ENCODE measurements at regions not wholly inside any gene's neighbourhood (a gene's known extent, or its start where the extent isn't known, plus 50 kb on each side); places are given as distances from the start of the nearest gene placed in this dataset.
"Not testable (repeated sequence)": the region's sequence is repeated elsewhere in the genome, so short reads cannot be mapped to it uniquely, and the experiment has no call there.

DNA sequence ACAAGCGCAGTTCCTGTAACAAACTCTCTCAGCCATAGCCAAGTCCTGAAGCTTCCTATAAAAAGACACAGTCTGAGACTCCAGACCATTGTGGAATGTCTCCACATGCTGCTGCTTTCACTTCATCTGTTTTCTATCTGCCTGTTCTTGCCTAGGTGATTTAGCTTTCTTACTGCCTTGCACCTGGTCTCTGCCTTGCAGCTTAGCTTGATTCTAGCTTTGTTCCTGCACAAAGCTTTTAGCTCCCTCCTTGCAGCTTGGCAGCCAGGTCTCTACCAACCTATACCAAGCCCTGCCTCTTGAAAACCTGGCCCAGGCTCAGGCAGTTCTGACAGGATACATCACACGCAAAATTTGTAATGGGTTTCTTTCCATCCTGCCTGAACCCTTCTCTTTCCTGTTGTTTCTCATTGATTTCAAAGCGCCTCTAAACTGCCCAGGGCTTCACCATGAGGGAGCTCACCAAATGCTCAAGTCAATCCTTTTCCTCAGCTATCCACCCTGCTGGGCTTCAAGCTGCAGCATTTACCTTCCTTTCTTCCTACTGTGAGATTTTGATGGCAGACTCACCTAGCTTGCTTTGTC lies 941.3 kb upstream of the NXPH2 start:
- no peak for DNase-seq (ENCODE audit: low read depth, low spot score)

DNA sequence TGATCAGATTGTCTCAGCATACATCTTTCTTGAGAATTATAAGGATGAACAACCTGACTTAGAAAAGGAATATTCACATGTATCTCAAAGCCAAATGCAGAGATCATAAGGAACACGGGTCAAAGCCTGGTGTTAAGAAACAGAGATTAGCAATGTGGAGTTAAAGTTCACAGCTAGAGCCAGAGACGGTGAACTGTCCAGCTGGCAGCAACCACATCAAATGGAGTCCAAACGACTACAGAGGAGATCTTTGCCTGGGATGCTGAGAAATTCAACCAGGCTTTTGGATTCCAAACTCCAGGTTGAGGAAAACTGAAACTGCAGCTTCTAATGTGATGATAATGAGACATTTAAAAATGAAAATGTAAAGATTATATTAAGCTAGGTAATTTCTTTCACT lies 939.9 kb upstream of the NXPH2 start:
- no peak for DNase-seq (ENCODE audit: low read depth, low spot score)

DNA sequence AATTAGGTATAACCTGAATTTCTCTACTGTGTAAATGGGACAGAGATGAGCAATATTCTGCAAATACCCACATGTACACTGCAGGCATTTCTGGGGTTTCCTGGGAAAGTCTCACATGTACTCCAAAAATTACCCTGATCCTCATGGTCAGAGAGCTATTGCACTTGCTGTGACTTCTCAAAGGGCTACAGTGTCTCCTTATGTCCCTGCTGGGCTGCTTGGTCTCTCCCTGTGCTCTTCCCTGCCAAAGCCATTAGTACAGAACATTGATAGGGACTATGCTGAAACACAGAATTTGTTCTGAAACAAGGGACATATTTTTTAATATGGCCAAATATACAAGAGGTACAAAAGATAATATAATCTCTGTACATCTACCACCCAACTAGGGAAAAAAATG lies 924.4 kb upstream of the NXPH2 start:
- no peak for DNase-seq (ENCODE audit: low read depth, low spot score)

DNA sequence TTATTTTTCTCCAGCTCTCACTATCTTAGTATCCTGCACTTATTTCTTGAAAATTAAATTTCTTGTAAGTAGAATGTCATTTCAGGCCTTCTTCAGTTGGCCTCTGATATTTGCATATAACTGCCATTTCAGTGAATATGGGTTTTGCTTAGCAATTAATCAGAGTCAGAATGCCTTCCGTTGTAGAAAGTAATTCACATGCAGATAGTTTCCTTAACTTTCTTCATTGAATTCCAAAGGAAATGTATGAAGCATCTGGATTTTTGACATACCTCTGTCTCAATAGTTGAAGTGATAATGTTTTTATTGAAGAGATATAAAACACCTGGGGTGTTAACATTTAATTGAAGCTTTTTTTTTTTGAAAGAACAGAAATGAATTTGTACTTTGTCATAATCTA lies 914.1 kb upstream of the NXPH2 start:
- DNase-seq (ENCODE audit: low read depth, low spot score): no peak

DNA sequence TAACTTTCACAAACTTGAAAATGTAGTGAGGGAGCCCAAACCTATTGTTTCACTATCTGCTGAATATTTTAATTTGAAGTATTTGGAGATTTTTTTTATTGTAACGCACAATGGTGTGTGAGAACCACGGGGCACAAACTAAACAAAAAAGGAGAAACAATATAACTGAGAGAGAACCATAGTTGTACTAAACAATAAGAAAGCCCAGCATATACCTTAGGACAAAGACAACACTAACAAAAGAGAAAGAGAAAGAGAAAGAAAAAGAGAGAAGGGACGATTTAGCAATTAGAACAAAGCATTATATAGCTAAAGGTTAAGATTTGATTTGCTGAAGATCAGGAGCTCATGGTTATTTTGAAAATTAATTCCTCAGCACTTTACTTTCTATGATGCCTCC lies 906.0 kb upstream of the NXPH2 start:
- DNase-seq (ENCODE audit: low read depth, low spot score): no peak

DNA sequence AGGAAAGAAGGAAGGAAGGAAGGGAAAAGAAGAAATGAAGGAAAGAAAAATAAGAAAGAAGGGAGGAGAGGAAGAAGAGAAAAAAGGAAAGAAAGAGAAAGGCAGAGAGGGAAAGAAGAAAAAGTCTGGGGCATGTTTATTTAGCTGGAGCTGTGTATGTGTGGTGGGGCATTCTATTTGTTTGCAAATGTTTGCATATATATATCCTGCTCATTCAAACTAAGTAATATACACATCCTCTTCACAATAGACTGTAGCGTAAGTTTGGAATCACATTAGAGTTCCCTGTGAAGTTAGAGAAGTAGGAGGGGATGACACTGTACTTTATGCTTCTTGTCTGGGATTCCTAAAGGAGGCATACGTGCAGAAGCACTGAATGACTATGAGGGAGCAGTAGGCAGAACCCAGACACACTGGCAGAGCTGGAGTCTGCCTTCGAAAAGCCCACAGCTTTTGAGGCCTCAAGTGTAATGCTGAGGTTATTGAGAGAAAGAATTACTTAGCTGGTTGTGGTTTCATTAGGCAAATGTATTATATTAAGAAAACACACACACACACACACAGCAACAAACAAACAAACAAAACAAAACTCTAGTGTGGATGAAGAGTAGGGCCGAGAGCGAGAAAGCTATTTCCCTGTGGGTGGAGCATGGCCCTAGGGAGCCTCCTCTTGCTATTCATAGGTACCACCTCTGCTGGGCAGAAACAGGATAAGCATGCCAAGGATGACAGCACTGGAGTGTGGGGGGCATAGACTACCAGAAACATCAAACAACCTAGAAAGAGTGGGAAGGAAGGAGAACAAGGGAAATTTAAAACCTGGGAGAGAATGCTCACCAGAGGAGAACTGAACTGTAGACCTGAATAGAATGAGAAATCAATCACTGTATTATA lies 905.1 kb upstream of the NXPH2 start:
- DNase-seq (ENCODE audit: low read depth, low spot score): no peak

DNA sequence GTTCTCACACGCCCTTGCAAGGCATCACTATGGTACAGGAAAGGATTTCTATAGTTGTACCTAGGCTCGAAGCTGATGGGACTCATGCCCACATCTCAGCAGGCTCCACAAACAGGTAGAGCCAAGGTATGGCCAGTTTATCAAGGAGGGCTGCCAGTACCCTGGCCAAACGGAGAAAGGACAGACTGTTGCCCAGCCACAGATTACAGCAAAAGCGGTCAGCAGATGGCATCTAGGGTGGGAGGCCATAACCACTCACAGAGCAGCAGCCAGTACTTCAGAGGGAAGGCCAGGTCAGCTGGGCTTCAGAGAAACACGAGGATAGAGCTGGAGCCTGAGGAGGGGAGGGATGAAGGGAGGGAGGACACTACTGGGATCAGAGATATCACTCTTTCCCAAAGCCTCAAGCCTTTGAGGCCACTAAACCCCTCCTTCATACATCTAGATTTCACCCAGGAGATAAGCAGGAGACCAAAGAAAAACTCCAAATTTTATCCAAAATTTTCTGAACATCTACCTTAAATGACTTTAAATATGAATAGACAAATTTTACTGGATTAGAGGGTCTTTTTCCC lies 904.2 kb upstream of the NXPH2 start:
- no peak for DNase-seq (ENCODE audit: low read depth, low spot score)

DNA sequence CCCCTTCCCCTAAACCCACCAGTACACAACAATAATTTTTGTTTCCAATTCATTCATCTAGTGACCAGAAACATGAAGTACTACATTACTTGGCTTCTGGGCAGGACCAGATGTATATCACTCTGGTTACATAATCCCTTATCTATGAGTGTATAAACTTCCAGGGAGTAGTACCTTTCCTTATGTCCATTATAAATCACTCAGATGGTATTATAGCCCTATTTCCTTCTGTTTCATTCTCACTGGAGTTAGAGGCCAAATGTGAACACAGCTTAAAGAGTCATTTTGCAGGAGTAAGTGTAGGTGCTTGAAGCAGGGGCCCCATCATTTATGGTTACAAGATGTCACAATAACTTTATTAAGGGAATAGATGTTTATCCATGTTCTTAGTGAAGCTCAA lies 894.4 kb upstream of the NXPH2 start:
- DNase-seq (ENCODE audit: low read depth, low spot score): no peak

DNA sequence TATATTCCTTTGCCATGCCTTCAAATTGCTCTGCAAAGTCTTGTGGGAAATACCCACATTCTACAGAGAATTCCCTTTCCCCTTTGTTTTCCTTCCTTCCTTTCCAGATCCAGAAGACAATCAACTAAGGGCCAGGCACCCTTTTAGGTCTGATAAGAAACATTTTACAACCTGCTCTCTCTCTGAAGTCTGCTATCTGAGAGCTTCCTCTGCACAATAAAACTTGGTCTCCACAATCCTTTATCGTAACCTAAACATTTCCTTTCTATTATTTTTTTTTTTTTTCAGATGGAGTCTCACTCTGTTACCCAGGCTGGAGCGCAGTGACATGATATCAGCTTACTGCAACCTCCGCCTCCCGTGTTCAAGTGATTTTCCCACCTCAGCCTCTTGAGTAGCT lies 893.3 kb upstream of the NXPH2 start:
- DNase-seq (ENCODE audit: low read depth, low spot score): not testable (repeated sequence)

DNA sequence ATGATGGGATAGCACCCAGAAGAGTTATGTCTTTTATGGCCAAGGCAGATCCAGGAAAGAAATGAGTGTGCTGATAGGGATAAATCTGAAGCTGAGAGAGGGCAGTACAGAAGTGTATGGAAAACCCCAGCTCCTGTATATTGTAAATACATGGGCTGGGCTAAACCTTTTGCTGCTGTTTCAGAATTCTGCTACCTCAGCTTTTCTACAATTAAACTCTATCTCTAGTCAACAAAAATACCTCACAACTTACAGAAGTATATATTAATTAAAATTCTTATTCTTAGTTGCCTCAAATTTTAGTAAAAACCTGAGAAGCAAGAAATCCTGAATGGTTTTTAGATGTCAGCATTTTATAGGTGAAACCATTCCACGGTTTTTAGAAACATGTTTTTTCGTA lies 889.5 kb upstream of the NXPH2 start:
- no peak for DNase-seq (ENCODE audit: low read depth, low spot score)

DNA sequence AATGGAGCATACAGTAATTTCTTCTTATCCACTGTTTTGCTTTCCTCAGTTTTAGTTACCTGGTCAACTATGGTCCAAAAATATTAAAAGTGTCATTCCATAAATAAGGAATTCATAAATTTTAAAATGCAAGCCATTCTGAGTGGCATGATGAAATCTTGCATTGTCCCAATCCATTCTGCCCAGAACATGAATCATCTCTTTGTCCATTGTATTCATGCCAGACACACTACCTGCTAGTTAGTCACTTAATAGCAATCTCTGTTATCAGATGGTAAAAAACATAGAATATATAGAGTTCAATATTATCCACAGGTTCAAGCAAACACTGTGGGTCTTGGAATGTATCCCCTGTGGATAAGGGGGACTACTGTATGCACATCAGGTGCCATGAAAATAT lies 872.2 kb upstream of the NXPH2 start:
- no peak for DNase-seq (ENCODE audit: low read depth, low spot score)

DNA sequence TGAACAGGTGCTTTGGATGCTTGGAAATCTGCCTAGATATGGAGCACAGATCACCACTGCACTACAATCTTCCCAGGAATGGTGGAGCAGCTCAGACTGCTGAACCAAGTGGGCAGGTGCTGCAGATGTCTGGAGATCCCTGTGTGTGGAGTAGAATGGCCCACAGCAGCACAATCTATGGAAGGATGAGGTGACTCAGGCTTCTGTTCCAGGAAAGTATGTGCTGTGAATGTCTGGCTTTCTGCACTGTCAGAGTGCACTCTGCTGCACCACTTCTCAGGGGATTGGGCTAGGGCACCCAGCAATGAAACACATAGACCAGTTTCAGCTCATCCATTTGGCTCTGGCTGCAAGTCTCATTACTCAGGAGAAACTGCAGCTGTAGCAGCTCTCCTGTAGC lies 865.4 kb upstream of the NXPH2 start:
- DNase-seq (ENCODE audit: low read depth, low spot score): no peak

DNA sequence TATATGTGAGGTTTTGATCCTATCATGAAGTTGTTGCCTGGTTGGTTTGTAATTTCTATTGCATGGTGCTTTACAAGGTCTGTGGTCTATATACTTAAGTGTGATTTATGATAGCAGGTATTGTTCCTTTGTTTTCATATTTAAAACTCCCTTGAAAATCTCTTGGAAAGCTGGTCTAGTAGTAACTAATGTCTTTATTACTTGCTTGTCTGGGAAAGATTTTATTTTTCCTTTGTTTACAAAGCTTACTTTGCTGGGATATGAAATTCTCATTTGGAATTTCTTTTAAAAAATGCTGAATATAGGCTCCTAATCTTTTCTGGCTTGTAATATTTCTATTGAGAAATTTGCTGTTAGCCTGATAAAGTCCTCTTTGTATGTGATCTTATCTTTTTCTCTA lies 862.9 kb upstream of the NXPH2 start:
- no peak for DNase-seq (ENCODE audit: low read depth, low spot score)

DNA sequence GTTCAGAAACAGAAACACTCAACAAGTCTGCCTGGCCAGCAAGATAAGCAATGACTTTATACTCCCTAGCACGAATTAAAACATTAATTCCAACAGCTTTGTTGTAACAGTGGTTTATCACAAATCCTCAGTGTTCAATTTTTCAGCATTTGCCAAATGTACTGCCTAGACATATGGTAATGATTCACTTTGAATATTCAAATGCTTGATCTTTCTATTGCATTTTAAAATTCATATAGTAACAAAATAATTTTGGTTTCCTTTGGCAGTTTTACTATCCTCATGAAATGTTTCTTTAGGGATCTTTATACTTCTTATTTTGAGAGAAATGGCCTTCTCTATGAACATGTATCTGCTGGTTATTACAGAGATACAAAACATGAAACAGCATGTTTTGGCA lies 851.8 kb upstream of the NXPH2 start:
- no peak for DNase-seq (ENCODE audit: low read depth, low spot score)

DNA sequence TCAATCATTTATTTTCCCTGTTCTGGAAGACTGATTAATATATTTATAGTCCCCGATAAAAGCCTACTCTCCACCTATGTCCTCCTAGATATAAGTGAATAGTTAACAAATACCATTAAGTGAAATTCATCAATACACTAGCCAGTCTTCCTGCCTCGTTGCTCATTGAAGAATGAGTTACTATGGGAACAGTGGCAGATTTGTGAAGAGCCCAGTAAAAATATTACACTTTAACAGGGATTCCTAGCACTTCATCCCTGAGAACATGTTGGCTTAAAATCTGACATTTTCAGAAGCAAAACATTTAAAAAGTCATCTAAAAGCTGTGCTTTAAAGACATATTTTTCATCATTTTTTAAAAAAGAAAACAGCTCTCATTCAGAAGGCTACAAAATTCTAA lies 848.7 kb upstream of the NXPH2 start:
- no peak for DNase-seq (ENCODE audit: low read depth, low spot score)

DNA sequence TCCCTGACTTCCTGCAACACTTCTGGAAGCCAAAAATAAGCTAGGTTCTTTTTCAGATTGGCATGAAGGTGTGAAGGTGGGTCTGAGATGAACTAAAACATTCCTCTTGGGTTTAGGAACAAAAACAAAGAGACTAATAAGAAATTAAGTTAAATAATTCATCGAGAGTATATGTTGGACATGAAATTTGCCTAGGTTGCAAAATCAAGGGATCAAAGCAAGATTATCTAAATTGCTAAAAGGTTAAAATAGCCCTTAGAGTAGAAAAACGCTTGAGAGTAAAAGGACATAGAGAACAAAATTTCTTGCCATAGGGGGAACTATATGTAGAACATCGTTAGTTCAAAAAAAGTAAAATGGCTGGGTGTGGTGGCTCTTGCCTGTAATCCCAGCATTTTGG lies 845.9 kb upstream of the NXPH2 start:
- no peak for DNase-seq (ENCODE audit: low read depth, low spot score)

DNA sequence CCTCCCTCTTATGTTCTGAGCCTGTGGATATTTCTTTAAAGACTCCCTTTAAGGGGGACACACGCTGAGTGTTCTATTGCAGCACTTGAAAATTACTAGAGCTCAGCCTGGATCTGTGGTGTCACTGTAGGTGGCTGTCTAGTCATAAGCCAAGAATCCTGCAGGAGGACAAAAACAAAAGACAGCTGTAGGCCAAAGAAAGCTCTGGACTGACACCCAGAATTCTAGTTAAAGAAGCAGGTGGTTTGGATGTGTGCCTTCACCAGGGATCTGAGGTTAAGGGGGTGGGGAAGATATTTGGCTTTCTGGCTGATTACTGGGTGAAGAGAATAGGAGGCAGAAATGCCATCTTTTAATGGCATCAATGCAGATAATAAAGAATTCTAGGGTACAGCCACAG lies 842.5 kb upstream of the NXPH2 start:
- no peak for DNase-seq (ENCODE audit: low read depth, low spot score)

DNA sequence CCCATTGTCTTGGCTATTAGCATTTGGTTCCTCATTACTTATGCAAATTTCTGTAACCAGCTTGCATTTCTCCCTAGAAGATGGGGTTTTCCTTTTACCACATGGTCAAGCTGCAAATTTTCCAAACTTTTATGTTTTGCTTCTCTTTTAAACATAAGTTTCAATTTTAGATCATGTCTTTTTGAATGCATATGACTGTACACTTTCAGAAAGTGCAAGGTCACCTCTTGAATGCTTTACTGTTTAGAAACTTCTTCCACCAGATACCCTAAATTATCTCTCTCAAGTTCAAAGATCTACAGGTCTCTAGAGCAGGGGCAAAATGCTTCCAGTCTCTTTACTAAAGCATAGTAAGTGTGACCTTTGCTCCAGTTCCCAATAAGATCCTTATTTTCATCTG lies 837.6 kb upstream of the NXPH2 start:
- DNase-seq (ENCODE audit: low read depth, low spot score): no peak

DNA sequence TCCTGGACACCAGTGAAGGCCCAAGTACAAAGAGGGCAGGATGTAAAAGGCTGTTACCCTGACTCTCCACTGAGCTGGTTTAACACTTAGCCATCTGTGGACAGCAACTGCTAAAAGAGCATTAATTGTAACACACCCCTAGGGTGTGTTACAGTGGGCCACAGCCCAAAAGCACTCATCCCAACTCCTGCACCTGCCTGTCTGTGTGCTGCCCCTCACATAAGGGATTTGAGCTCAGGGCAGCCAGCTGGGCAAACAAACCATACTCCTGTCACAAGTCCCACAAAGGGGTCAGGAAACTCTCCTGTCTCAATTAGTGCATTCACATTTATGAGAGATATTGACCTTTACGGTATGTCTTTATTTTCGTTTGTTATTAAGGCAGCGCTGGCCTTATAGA lies 833.1 kb upstream of the NXPH2 start:
- DNase-seq (ENCODE audit: low read depth, low spot score): no peak

DNA sequence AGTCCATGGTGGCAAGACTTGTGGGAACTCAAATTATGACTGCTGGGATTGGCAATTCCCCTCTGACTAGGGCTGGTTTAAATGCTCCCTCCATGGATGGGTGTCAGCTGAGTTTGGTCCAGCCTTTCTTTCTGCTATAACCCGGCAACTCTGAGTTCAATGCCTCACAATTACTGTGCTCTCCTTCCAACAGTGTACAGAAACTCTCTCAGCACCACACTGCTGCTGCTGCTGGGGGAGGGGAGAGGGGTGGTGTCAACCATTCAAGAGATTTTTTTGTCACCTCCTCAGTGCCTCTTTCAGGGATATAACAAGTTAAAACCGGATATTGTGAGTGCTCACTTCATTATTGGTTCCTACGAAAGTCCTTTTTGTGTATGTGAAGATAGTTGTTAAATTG lies 830.3 kb upstream of the NXPH2 start:
- no peak for DNase-seq (ENCODE audit: low read depth, low spot score)

DNA sequence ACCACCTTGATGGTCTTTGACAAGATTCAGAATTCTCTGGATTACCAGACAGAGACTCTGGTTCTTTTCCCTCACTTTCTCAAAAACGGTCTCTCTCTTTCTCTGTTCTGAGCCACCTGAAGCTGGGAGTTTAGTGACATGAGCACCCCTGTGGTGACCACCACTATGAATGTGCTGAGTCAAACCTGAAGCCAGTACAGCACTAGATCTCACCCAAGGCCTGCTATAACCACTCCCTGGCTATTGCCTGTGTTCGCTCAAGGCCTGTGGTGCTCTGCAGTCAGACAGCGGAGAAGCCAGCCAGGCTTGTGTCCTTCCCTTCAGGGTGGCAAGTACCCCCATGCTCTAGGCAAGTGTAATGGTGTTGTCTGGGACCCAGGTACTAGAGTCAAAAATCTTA lies 828.9 kb upstream of the NXPH2 start:
- DNase-seq (ENCODE audit: low read depth, low spot score): no peak

DNA sequence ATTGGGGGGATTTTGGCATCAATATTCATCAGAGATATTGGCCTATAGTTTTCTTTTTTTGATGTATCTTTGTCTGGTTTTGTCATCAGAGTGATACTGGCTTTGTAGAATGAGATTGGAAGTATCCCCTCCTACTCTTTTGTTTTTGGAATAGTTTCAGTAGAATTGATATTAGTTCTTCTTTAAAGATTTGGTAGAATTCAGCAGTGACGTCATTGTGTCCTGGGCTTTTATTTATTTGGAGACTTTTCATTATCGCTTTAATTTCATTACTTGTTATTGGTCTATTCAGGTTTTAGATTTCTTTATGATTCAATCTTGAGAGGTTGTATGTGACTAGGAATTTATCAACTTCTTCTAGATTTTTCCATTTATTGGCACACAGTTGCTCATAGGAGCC lies 825.5 kb upstream of the NXPH2 start:
- DNase-seq (ENCODE audit: low read depth, low spot score): no peak

DNA sequence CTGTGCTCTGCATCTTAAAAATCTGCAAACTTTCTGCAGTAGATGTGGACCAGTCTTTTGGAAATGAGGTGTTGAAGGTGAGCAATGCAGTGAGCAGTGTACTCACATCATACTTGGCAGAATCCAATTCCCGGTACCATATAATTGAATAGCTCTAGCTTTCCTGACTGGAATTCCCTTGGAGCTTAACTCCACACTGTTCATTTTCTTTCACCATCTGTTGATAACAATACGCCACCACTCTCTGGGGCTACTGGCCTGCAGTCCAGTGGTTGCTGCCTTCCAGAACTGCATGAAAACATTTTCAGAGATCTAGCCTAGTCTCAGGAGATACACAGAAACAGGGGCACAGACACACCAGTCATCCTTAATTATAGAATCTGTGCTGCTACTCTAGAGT lies 820.0 kb upstream of the NXPH2 start:
- no peak for DNase-seq (ENCODE audit: low read depth, low spot score)
